Osteoblast (primary cell): ENCODE measurements at regions not wholly inside any gene's neighbourhood (a gene's known extent, or its start where the extent isn't known, plus 50 kb on each side); places are given as distances from the start of the nearest gene placed in this dataset.

Experiments
- DNase-seq: peaks from one replicate; pipeline ENCODE4 v3.0.0; 2011; ENCODE audit warnings: low spot score, mixed read lengths; ENCODE audit not compliant: insufficient read length; ENCODE audit errors: missing footprints
- H2AFZ ChIP-seq: 2 replicates; pipeline ENCODE4 v1.6.0; 2011; ENCODE audit warnings: mild to moderate bottlenecking, low read length
- H3K27ac ChIP-seq: 2 replicates; pipeline ENCODE4 v1.5.1; 2011; ENCODE audit warnings: mild to moderate bottlenecking, low read depth, low read length, moderate library complexity
- H3K27me3 ChIP-seq: 2 replicates; pipeline ENCODE4 v1.6.0; 2012; ENCODE audit warnings: mild to moderate bottlenecking, control low read depth, inconsistent platforms, low read length, moderate library complexity; ENCODE audit not compliant: insufficient read depth
- H3K36me3 ChIP-seq: 2 replicates; pipeline ENCODE4 v1.5.1; 2011; ENCODE audit warnings: mild to moderate bottlenecking, low read length, control low read depth, moderate library complexity; ENCODE audit not compliant: insufficient read depth
- H3K4me1 ChIP-seq: 2 replicates; pipeline ENCODE4 v1.5.1; 2011; ENCODE audit warnings: mild to moderate bottlenecking, low read length, control low read depth, moderate library complexity; ENCODE audit not compliant: insufficient read depth
- H3K4me2 ChIP-seq: 2 replicates; pipeline ENCODE4 v1.6.0; 2011; ENCODE audit warnings: mild to moderate bottlenecking, low read length; ENCODE audit not compliant: insufficient read depth
- H3K4me3 ChIP-seq: fragments of 200-600 bp; sonication (generic); 3 replicates; pipeline ENCODE4 v1.5.1; 2012; ENCODE audit warnings: mild to moderate bottlenecking, low read length, inconsistent platforms; ENCODE audit not compliant: insufficient read depth
- H3K79me2 ChIP-seq: 2 replicates; pipeline ENCODE4 v1.6.0; 2012; ENCODE audit warnings: mild to moderate bottlenecking, low read length, control low read depth, inconsistent platforms; ENCODE audit not compliant: insufficient read depth
- H3K9me3 ChIP-seq: 2 replicates; pipeline ENCODE4 v1.5.1; 2011; ENCODE audit warnings: low read depth, low read length, control low read depth
- H4K20me1 ChIP-seq: 2 replicates; pipeline ENCODE4 v1.6.0; 2012; ENCODE audit warnings: mild to moderate bottlenecking, low read length, control low read depth; ENCODE audit not compliant: insufficient read depth
- TF ChIP-seq, protein P1 (sequence below): IDR thresholded peaks from 2 replicates; pipeline ENCODE4 v1.5.1; 2011; ENCODE audit warnings: mild to moderate bottlenecking, low read depth, low read length, moderate library complexity; ENCODE audit errors: extremely low read depth

DNA sequence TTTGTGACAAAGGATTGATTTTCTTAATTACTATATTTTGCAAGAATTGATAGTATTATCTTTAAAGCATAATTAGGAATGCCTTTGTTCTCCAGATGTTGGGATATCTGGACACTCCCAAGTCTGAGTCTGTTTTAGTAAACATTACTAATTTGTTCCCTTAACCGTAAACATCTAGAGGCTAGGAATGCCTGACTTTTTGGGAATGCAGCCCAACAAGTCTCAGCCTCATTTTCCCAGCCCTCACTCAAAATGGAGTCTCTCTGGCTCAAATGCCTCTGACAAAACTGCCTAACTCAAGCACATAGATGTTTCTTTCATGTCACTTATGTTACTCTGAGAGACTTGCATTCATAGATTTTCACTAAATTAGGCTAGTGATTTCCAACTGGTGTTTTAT lies 297.0 kb upstream of the CLNK start:
- Histone ChIP-seq H3K36me3 (no peaks in the 10 kb centered on the region), H3K9me3 (no peaks in the 10 kb centered on the region), H3K4me1 (no peaks in the 10 kb centered on the region), H3K79me2 (no peaks in the 10 kb centered on the region), H4K20me1 (no peaks in the 10 kb centered on the region), H3K27ac (no peak overlapping the region), H3K4me2 (no peak overlapping the region), H2AFZ (no peak overlapping the region), H3K4me3 (no peak overlapping the region), H3K27me3 (no peaks in the 10 kb centered on the region)
- no peak for DNase-seq
- TF ChIP-seq, protein P1, sequence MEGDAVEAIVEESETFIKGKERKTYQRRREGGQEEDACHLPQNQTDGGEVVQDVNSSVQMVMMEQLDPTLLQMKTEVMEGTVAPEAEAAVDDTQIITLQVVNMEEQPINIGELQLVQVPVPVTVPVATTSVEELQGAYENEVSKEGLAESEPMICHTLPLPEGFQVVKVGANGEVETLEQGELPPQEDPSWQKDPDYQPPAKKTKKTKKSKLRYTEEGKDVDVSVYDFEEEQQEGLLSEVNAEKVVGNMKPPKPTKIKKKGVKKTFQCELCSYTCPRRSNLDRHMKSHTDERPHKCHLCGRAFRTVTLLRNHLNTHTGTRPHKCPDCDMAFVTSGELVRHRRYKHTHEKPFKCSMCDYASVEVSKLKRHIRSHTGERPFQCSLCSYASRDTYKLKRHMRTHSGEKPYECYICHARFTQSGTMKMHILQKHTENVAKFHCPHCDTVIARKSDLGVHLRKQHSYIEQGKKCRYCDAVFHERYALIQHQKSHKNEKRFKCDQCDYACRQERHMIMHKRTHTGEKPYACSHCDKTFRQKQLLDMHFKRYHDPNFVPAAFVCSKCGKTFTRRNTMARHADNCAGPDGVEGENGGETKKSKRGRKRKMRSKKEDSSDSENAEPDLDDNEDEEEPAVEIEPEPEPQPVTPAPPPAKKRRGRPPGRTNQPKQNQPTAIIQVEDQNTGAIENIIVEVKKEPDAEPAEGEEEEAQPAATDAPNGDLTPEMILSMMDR = no peak

DNA sequence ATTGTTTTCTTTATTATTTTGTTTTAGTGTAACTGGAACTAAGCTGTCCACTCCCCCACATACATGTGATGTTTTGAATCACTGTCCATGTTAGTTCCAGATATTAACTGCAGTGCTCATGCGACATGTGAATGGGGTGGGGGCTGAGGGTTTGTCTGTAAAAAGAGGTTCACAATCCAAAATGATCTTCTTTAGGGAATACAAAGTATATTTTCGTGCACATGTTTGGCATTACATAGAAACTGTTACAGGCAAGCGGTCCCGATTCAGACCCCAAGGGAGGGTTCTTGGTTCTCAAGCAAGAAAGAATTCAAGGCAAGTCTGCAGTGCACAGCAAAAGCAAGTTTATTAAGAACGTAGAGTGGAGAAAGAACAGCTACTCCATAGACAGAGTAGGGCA lies 296.5 kb upstream of the CLNK start:
- H4K20me1 ChIP-seq = no peaks in the 10 kb centered on the region
- no peak for DNase-seq
- H3K27me3 ChIP-seq = no peaks in the 10 kb centered on the region
- H3K36me3 ChIP-seq = no peaks in the 10 kb centered on the region
- no peak overlapping the region for H3K4me2 ChIP-seq
- no peaks in the 10 kb centered on the region for H3K9me3 ChIP-seq
- H3K79me2 ChIP-seq = no peaks in the 10 kb centered on the region
- TF ChIP-seq, protein P1 = no peak
- H3K4me1 ChIP-seq = no peaks in the 10 kb centered on the region
- no peak overlapping the region for H3K4me3 ChIP-seq
- no peak overlapping the region for H2AFZ ChIP-seq
- H3K27ac ChIP-seq = no peak overlapping the region

- no peaks in the 10 kb centered on the region for H3K27me3 ChIP-seq
- no peaks in the 10 kb centered on the region for H3K36me3 ChIP-seq
- no peak for DNase-seq
- H3K27ac ChIP-seq = no peak overlapping the region
- TF ChIP-seq, protein P1 = no peak
- no peaks in the 10 kb centered on the region for H3K4me1 ChIP-seq
- no peaks in the 10 kb centered on the region for H3K9me3 ChIP-seq
- no peak overlapping the region for H2AFZ ChIP-seq
- H3K4me2 ChIP-seq = no peak overlapping the region
- H3K79me2 ChIP-seq = no peaks in the 10 kb centered on the region
- no peak overlapping the region for H3K4me3 ChIP-seq
- H4K20me1 ChIP-seq = no peaks in the 10 kb centered on the region
Measured at GRCh38 chr4:10979032-10979431, 294.5 kb upstream of the CLNK start.

GRCh38 chr4:10977534-10977933 lies 293.0 kb upstream of the CLNK start:
- no peaks in the 10 kb centered on the region for H4K20me1 ChIP-seq
- H2AFZ ChIP-seq = no peak overlapping the region
- H3K4me1 ChIP-seq = no peaks in the 10 kb centered on the region
- H3K27me3 ChIP-seq = no peaks in the 10 kb centered on the region
- no peak for DNase-seq
- no peaks in the 10 kb centered on the region for H3K36me3 ChIP-seq
- H3K4me3 ChIP-seq = no peak overlapping the region
- H3K79me2 ChIP-seq = no peaks in the 10 kb centered on the region
- TF ChIP-seq, protein P1 = no peak
- no peaks in the 10 kb centered on the region for H3K9me3 ChIP-seq
- H3K4me2 ChIP-seq = no peak overlapping the region
- no peak overlapping the region for H3K27ac ChIP-seq
